Fibroblast of mammary gland (primary cell): ENCODE measurements at regions not wholly inside any gene's neighbourhood (a gene's known extent, or its start where the extent isn't known, plus 50 kb on each side); places are given as distances from the start of the nearest gene placed in this dataset.

ENCODE experiments used
- DNase-seq: peaks from one replicate; pipeline ENCODE4 v3.0.0-alpha.2; 2010; ENCODE audit warnings: low read depth
- H3K4me3 ChIP-seq: 2 replicates; pipeline ENCODE4 v1.5.1; 2011; ENCODE audit warnings: low read depth, mild to moderate bottlenecking, low read length, moderate library complexity; ENCODE audit not compliant: control insufficient read depth
- TF ChIP-seq, protein P1 (sequence below): conservative IDR thresholded peaks from 2 replicates; pipeline ENCODE4 v1.5.1; 2011; ENCODE audit warnings: low read depth, low read length, inconsistent platforms; ENCODE audit not compliant: control insufficient read depth, insufficient read depth

DNA sequence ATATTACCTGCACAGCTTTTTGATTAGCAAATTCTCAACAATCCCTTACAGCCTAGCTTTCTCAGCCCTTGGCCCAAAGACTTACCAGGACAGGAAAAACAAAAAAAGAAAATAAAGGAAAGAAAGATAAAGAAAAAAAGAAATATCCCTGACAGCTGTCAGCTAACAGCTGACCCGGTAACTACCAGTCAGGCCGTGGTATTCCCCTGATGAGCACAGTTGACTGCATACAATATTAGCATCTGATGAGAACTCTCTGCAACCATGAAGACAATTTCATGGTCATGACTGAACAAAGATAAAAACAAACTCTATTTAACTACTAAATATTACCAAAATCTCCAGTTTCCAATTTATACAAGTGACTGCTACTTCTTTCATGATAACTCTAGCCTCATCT, 798.8 kb downstream of the PLA2G4A start:
- no peak for DNase-seq
- no peak overlapping the region for H3K4me3 ChIP-seq
- TF ChIP-seq, protein P1, sequence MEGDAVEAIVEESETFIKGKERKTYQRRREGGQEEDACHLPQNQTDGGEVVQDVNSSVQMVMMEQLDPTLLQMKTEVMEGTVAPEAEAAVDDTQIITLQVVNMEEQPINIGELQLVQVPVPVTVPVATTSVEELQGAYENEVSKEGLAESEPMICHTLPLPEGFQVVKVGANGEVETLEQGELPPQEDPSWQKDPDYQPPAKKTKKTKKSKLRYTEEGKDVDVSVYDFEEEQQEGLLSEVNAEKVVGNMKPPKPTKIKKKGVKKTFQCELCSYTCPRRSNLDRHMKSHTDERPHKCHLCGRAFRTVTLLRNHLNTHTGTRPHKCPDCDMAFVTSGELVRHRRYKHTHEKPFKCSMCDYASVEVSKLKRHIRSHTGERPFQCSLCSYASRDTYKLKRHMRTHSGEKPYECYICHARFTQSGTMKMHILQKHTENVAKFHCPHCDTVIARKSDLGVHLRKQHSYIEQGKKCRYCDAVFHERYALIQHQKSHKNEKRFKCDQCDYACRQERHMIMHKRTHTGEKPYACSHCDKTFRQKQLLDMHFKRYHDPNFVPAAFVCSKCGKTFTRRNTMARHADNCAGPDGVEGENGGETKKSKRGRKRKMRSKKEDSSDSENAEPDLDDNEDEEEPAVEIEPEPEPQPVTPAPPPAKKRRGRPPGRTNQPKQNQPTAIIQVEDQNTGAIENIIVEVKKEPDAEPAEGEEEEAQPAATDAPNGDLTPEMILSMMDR: no peak

DNA sequence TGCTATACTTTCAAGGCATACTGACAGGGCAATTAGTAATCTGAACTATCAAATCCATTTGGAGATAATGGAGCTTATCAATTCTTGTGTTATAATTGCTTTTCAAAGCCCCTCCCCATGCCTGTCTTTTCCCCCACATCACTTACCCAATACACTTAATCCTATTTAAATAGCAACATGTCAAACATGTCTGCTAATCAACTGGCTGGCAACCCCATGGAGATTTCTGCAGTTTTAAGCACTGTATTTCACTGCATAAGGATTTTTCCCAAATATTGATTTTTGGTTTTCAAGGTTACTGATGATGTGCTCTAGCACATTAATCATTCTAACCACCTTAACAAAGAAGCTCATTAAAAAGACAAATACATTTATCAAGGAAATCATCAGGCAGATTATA, 800.3 kb downstream of the PLA2G4A start:
- TF ChIP-seq, protein P1: no peak
- DNase-seq: no peak
- H3K4me3 ChIP-seq: no peak overlapping the region

DNA sequence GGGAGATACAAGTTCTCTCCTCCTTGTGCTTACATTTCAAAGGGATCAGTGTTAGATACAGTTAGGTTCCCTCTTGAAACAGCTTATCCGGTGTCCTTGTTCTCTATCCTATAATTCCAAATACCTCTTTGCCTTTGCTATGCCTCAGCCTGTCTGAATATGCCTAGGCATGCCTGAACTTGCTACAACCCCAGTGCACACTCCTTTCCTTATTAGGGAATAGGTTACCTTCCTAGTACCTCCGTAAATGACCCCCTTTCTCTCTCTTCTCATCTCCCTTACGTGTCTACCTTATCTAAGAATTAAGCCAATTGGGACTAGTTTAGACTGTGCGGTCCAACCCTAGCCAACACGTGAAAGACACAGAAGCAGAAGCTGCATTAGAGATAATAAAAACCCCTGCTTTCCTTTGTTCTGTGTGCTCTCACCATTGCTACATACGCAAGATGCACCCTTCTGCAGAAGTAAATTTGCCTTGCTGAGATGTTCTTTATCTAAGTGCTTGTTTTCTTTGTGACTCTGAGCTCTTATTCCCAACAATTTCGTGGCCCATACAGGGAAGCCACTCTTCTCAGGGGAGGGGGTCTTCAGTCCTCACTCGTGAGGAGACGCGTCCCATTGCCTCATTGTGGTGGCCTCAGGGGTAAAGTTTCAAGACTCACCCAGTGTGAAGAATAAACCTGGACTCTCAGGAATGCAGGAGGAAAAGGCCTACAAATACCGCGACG, 802.1 kb downstream of the PLA2G4A start:
- TF ChIP-seq, protein P1: no peak
- no peak overlapping the region for H3K4me3 ChIP-seq

DNA sequence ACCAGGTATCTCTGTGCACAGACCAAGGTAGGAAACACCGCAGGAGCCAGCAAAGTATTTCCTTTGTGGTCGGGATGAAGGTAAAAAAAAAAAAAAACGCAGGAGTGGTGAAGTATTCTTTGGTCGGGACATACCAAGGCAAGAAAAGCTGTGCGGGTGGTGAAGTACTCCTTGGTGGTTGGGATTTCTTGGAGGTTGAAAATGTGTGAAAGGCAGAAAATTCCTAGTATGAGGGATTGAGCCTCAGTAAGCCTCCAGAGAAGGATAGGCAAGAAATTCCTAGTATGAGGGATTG, 802.6 kb downstream of the PLA2G4A start:
- TF ChIP-seq, protein P1: no peak
- H3K4me3 ChIP-seq: no peak overlapping the region
- no peak for DNase-seq

More for the DNA sequence above, 802.1 kb downstream of the PLA2G4A start:
- DNase-seq: no peak

DNA sequence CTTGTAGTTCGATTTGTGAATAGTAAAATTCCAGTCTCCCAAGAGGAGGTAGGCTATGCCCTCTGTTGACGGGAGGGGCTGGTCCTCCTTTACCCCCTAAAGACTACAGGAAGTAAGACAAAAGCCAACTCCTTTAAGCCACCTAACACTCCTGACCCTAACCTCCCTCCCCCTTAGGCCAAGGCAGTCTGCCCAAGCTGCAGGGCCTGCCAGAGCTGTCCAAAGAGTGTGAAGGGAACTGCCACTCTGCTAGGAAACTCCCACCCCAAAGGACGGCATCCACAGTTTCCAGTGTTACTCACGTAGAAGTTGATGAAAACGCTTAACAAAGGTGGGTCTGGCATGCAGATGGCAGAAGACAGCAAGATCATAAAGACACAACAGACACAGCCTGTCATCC, 803.2 kb downstream of the PLA2G4A start:
- TF ChIP-seq, protein P1: no peak
- no peak for DNase-seq
- H3K4me3 ChIP-seq: no peak overlapping the region

DNA sequence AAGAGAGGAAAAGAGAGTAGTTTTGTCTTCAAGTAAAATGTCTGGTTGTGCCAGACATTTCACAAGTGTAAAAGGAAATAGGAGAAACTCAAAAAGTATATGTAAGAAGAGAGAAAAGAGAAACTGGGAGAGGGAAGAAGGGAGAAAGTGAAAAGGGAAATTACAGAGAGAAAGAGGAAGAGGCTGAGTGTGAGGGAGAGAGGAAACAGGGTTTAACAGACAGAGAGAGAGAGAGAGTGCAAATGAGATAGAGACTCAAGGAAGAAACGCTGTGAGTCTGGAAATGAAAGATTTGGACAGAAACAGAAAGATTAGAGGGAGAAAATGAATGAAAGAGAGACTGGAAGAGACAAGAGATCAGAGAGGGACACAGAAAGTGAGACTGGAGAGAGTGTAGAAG, 806.2 kb downstream of the PLA2G4A start:
- no peak for DNase-seq
- TF ChIP-seq, protein P1: no peak
- H3K4me3 ChIP-seq: no peak overlapping the region
